ENCODE measurements at regions not wholly inside any gene's neighbourhood (a gene's known extent, or its start where the extent isn't known, plus 50 kb on each side); places are given as distances from the start of the nearest gene placed in this dataset.

DNA sequence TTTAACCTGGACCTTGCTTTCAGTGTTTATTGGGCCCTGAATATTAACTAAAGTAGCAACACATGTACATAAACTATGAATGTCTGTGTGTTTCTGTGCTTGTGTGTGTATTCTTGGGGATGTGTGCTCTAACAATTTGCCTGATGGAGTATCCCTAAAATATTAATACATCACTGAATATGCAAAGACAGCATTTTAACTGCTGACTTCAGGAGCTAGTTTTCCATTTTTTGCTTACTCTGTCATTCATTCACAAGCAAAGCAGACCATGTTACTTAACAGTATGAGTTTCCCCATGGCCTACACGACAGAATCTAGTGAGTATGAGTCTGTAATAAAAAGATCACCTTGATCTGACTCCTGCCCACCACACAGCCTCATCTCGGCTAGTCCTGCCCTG, 402.8 kb downstream of the BCAT1 start:
- ATAC-seq (ENCODE audit: low read depth) (no peak), DNase-seq (ENCODE audit: low spot score) (no peak)
- Histone ChIP-seq H3K9me3 (ENCODE audit: severe bottlenecking) (no peaks in the 10 kb centered on the region), H3K4me1 (ENCODE audit: insufficient read depth, poor library complexity, severe bottlenecking) (no peaks in the 10 kb centered on the region), H3K36me3 (ENCODE audit: low read depth) (no peaks in the 10 kb centered on the region), H3K4me3 (ENCODE audit: severe bottlenecking) (no peak overlapping the region), H3K27ac (ENCODE audit: poor library complexity, severe bottlenecking) (no peak overlapping the region), H3K27me3 (ENCODE audit: insufficient read depth, poor library complexity, severe bottlenecking) (no peaks in the 10 kb centered on the region)
- TF ChIP-seq, protein P1, sequence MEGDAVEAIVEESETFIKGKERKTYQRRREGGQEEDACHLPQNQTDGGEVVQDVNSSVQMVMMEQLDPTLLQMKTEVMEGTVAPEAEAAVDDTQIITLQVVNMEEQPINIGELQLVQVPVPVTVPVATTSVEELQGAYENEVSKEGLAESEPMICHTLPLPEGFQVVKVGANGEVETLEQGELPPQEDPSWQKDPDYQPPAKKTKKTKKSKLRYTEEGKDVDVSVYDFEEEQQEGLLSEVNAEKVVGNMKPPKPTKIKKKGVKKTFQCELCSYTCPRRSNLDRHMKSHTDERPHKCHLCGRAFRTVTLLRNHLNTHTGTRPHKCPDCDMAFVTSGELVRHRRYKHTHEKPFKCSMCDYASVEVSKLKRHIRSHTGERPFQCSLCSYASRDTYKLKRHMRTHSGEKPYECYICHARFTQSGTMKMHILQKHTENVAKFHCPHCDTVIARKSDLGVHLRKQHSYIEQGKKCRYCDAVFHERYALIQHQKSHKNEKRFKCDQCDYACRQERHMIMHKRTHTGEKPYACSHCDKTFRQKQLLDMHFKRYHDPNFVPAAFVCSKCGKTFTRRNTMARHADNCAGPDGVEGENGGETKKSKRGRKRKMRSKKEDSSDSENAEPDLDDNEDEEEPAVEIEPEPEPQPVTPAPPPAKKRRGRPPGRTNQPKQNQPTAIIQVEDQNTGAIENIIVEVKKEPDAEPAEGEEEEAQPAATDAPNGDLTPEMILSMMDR (IDR thresholded peaks at IDR 0.05; ENCODE audit: poor library complexity, severe bottlenecking): no peak

DNA sequence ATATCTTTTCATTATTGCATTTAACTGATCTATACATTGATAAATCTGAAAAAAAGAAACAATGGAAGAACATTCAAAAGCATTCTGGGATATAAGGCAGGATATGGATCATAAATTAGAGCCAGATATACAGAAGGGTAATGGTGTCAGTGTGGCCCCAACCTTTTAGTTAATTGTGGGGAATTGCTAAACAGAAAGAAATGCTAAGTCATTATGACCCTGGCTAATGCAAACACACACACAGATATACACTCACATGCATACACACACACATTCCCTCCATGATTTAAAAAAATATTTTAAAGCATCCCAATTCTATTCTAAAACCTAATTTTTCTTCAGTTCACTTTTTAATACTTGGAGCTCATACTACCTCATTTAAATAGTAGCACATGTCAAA, 404.5 kb downstream of the BCAT1 start:
- Histone ChIP-seq H3K27ac (ENCODE audit: poor library complexity, severe bottlenecking) (no peak overlapping the region), H3K4me3 (ENCODE audit: severe bottlenecking) (no peak overlapping the region), H3K36me3 (ENCODE audit: low read depth) (no peaks in the 10 kb centered on the region), H3K9me3 (ENCODE audit: severe bottlenecking) (no peaks in the 10 kb centered on the region), H3K27me3 (ENCODE audit: insufficient read depth, poor library complexity, severe bottlenecking) (no peaks in the 10 kb centered on the region), H3K4me1 (ENCODE audit: insufficient read depth, poor library complexity, severe bottlenecking) (no peaks in the 10 kb centered on the region)
- TF ChIP-seq, protein P1 (IDR thresholded peaks at IDR 0.05; ENCODE audit: poor library complexity, severe bottlenecking): no peak
- DNase-seq (ENCODE audit: low spot score) (no peak), ATAC-seq (ENCODE audit: low read depth) (no peak)

DNA sequence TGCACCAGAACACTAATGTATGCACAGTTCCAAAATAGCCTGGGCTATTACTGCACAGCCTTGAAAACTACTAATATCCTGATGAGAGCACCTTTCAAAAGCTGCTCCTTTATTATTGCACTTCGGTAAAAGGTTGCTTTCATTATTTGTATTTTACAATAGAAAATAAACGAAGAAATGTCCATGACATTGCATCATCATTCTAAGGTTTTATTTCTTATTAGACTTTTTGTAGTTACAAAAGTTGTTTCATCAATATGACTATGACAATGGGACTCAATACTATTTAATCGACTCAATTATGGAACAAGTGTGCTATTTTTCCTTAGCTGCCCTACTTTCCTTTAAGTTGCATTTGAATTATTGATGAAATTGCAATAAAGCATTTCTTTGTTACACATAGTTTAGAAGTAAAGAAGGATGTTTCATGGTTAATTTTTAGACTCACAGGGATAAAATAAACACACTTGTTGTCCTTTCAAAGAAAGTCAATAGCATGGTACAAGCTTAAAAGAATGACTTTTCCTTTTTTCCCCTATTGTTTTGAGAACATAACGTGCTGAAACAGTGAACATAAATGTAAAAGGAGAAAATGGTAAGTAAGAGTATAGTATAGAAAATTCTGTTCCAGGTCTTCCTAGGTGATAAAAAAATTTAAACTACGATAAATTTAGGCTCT, 407.6 kb downstream of the BCAT1 start:
- Histone ChIP-seq H3K4me1 (ENCODE audit: insufficient read depth, poor library complexity, severe bottlenecking) (no peaks in the 10 kb centered on the region), H3K27me3 (ENCODE audit: insufficient read depth, poor library complexity, severe bottlenecking) (no peaks in the 10 kb centered on the region), H3K9me3 (ENCODE audit: severe bottlenecking) (no peaks in the 10 kb centered on the region), H3K4me3 (ENCODE audit: severe bottlenecking) (no peak overlapping the region), H3K27ac (ENCODE audit: poor library complexity, severe bottlenecking) (no peak overlapping the region), H3K36me3 (ENCODE audit: low read depth) (no peaks in the 10 kb centered on the region)
- TF ChIP-seq, protein P1 (IDR thresholded peaks at IDR 0.05; ENCODE audit: poor library complexity, severe bottlenecking): no peak
- DNase-seq (ENCODE audit: low spot score) (no peak), ATAC-seq (ENCODE audit: low read depth) (no peak)

DNA sequence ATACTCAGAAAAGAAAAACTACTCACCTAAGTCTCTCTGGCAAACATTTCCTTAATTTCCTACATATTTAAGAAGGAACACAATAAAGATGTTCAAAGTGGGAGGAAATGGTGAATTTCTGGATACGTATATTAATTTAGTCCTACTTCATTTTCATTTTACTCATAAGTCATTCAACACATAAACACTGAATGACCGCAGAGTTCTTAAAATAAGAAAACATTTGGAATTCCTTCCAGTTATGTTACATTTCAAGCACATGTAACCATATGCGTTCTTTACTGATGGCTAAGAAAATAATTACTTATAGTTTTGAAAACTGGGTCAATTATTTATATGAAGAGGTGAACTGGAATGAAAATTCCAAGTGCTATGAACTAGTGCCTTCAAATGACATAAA, 409.3 kb downstream of the BCAT1 start:
- ATAC-seq (ENCODE audit: low read depth) (no peak), DNase-seq (ENCODE audit: low spot score) (no peak)
- no peaks in the 10 kb centered on the region for H3K27me3 ChIP-seq (ENCODE audit: insufficient read depth, poor library complexity, severe bottlenecking)
- no peak overlapping the region for H3K4me3 ChIP-seq (ENCODE audit: severe bottlenecking)
- H3K4me1 ChIP-seq (ENCODE audit: insufficient read depth, poor library complexity, severe bottlenecking): no peaks in the 10 kb centered on the region
- H3K9me3 ChIP-seq (ENCODE audit: severe bottlenecking): no peaks in the 10 kb centered on the region
- H3K27ac ChIP-seq (ENCODE audit: poor library complexity, severe bottlenecking): no peak overlapping the region
- H3K36me3 ChIP-seq (ENCODE audit: low read depth): no peaks in the 10 kb centered on the region
- TF ChIP-seq, protein P1 (IDR thresholded peaks at IDR 0.05; ENCODE audit: poor library complexity, severe bottlenecking): no peak

DNA sequence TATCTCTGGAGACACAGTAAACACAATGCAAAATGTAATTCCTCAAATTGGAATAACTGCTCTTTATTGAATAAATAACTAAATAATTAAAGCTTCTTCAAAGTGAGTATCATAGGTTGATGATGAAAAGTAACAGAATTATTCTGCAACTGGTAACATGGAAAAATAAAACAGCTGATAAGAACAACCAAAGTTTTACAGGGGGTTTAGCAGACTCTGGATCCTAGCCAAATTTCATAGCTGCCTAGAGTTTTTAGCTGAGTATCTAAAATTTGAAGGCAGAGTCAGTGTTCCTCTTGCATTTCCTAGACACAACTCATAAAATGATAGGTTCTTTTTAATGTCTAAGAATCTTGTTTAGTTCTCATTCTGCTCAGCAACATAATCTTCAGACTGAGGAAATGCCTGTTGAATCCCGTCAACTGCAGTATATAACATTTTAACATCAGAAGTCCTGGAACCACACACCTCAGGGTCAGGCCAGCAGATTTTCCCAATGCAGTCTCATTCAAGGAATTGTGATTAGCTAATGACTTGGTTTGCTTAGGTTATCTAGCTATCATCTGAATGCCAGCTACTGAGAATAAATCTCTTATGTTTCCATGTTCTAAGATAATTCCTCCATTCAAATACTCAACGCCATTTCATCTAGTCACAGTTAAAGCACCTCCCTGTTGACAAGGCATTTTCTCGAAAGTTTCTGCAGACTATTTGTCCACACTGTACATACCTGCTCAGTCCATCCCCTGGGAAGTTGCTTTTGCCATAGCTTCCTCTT, 411.6 kb downstream of the BCAT1 start:
- no peak overlapping the region for H3K4me3 ChIP-seq (ENCODE audit: severe bottlenecking)
- DNase-seq (ENCODE audit: low spot score): no peak
- H3K27ac ChIP-seq (ENCODE audit: poor library complexity, severe bottlenecking): no peak overlapping the region
- no peaks in the 10 kb centered on the region for H3K27me3 ChIP-seq (ENCODE audit: insufficient read depth, poor library complexity, severe bottlenecking)
- H3K9me3 ChIP-seq (ENCODE audit: severe bottlenecking): no peaks in the 10 kb centered on the region
- H3K4me1 ChIP-seq (ENCODE audit: insufficient read depth, poor library complexity, severe bottlenecking): no peaks in the 10 kb centered on the region
- ATAC-seq (ENCODE audit: low read depth): no peak
- H3K36me3 ChIP-seq (ENCODE audit: low read depth): no peaks in the 10 kb centered on the region
- TF ChIP-seq, protein P1 (IDR thresholded peaks at IDR 0.05; ENCODE audit: poor library complexity, severe bottlenecking): no peak

All from RWPE2 (cell line).